Astrocyte (in vitro differentiated cells and primary cell): ENCODE measurements at regions not wholly inside any gene's neighbourhood (a gene's known extent, or its start where the extent isn't known, plus 50 kb on each side); places are given as distances from the start of the nearest gene placed in this dataset.

Experiments used
- DNase-seq: peaks from one replicate; pipeline ENCODE4 v3.0.0-alpha.2; 2010; ENCODE audit warnings: low read depth
- FAIRE-seq: peaks from 2 replicates; lab custom pipeline; 2011; peaks lifted over from hg19 to GRCh38; lab: Jason Lieb, UNC
- H2AFZ ChIP-seq: 2 replicates; pipeline ENCODE4 v1.6.0; 2012; ENCODE audit warnings: low read depth, low read length, inconsistent platforms
- H3K27ac ChIP-seq: 2 replicates; pipeline ENCODE4 v1.5.1; 2011; ENCODE audit warnings: low read depth, low read length, inconsistent platforms
- H3K27me3 ChIP-seq: 2 replicates; pipeline ENCODE4 v1.6.0; 2011; ENCODE audit warnings: low read length, inconsistent platforms; ENCODE audit not compliant: insufficient read depth
- H3K36me3 ChIP-seq: 2 replicates; pipeline ENCODE4 v1.5.1; 2011; ENCODE audit warnings: low read length, inconsistent platforms; ENCODE audit not compliant: insufficient read depth
- H3K4me1 ChIP-seq: 2 replicates; pipeline ENCODE4 v1.5.1; 2011; ENCODE audit warnings: low read length, inconsistent platforms; ENCODE audit not compliant: insufficient read depth
- H3K4me2 ChIP-seq: 2 replicates; pipeline ENCODE4 v1.6.0; 2012; ENCODE audit warnings: low read length, inconsistent platforms
- H3K4me3 ChIP-seq: 2 replicates; pipeline ENCODE4 v1.5.1; 2011; ENCODE audit warnings: low read depth, mild to moderate bottlenecking, low read length, inconsistent platforms; ENCODE audit not compliant: insufficient read depth
- H3K79me2 ChIP-seq: 2 replicates; pipeline ENCODE4 v1.6.0; 2012; ENCODE audit warnings: mild to moderate bottlenecking, low read length, inconsistent platforms; ENCODE audit not compliant: insufficient read depth
- H3K9ac ChIP-seq: 2 replicates; pipeline ENCODE4 v1.6.0; 2012; ENCODE audit warnings: mild to moderate bottlenecking, low read length, inconsistent platforms
- H3K9me3 ChIP-seq: 2 replicates; pipeline ENCODE4 v1.5.1; 2012; ENCODE audit warnings: low read depth, mild to moderate bottlenecking, low read length, inconsistent platforms; ENCODE audit not compliant: insufficient read depth
- H4K20me1 ChIP-seq: 2 replicates; pipeline ENCODE4 v1.6.0; 2012; ENCODE audit warnings: low read length, inconsistent platforms; ENCODE audit not compliant: insufficient read depth
- H3K27ac Mint-ChIP-seq: one replicate; pipeline ENCODE4 v1.8.0; 2021; ENCODE audit warnings: mild to moderate bottlenecking, mixed read lengths; ENCODE audit not compliant: unreplicated experiment
- H3K27me3 Mint-ChIP-seq: one replicate; pipeline ENCODE4 v1.8.0; 2021; ENCODE audit warnings: low read depth, mixed read lengths; ENCODE audit not compliant: unreplicated experiment
- H3K36me3 Mint-ChIP-seq: one replicate; pipeline ENCODE4 v1.8.0; 2021; ENCODE audit warnings: low read depth, mixed read lengths; ENCODE audit not compliant: unreplicated experiment
- H3K4me1 Mint-ChIP-seq: one replicate; pipeline ENCODE4 v1.8.0; 2021; ENCODE audit warnings: low read depth, mixed read lengths; ENCODE audit not compliant: unreplicated experiment
- H3K4me3 Mint-ChIP-seq: one replicate; pipeline ENCODE4 v1.8.0; 2021; ENCODE audit warnings: mild to moderate bottlenecking, moderate library complexity, mixed read lengths; ENCODE audit not compliant: unreplicated experiment
- H3K9me3 Mint-ChIP-seq: one replicate; pipeline ENCODE4 v1.8.0; 2021; ENCODE audit warnings: mild to moderate bottlenecking, mixed read lengths; ENCODE audit not compliant: unreplicated experiment
- CTCF ChIP-seq: IDR thresholded peaks from 2 replicates; pipeline ENCODE4 v1.5.1; 2011; ENCODE audit warnings: low read depth, mild to moderate bottlenecking, inconsistent platforms, low read length, moderate library complexity; ENCODE audit not compliant: insufficient read depth
- EZH2 ChIP-seq: IDR thresholded peaks from 2 replicates; pipeline ENCODE4 v1.6.1; 2012; ENCODE audit warnings: mild to moderate bottlenecking, low read length, inconsistent platforms; ENCODE audit not compliant: insufficient read depth

GRCh38 chr5:92599217-92599810, 981.7 kb downstream of the NR2F1-AS1 start:
- Histone ChIP-seq H2AFZ (no peak overlapping the region), H3K9ac (no peak overlapping the region), H3K4me2 (no peak overlapping the region), H3K27ac (no peak overlapping the region), H3K36me3 (no peaks in the 10 kb centered on the region), H3K27me3 (no peaks in the 10 kb centered on the region), H3K79me2 (no peaks in the 10 kb centered on the region), H3K9me3 (no peaks in the 10 kb centered on the region), H3K4me3 (no peak overlapping the region), H3K4me1 (no peaks in the 10 kb centered on the region), H4K20me1 (no peaks in the 10 kb centered on the region)
- Mint-ChIP-seq H3K36me3 (no peaks in the 10 kb centered on the region), H3K4me1 (no peaks in the 10 kb centered on the region), H3K27ac (no peak overlapping the region), H3K4me3 (no peak overlapping the region), H3K9me3 (no peaks in the 10 kb centered on the region), H3K27me3 (no peaks in the 10 kb centered on the region)
- FAIRE-seq (no peak), DNase-seq (no peak)
- TF ChIP-seq EZH2 (no peak), CTCF (no peak)

DNA sequence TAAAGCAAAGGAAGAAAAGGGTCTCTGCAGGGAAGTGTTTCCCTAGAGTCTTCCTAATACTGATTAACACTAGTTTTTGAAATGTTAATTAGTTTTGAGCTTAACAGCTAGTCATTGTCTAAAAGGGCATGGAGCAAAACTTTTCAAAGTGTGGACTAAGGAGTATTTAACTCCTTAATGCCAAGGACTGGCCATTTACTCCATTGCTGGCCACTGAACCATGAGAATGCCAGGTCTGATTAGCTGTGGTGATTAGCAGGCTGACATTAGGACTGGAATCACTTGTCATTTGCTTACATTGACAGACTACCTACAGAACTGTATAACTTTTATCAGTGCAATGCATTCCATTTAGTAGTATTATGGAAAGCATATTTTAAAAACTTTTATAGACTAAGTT, 987.0 kb downstream of the NR2F1-AS1 start:
- H2AFZ ChIP-seq, result no peak overlapping the region
- no peaks in the 10 kb centered on the region for H3K4me1 ChIP-seq
- no peak overlapping the region for H3K4me3 ChIP-seq
- Mint-ChIP-seq H3K27ac (no peak overlapping the region), H3K36me3 (no peaks in the 10 kb centered on the region), H3K4me3 (no peak overlapping the region), H3K27me3 (no peaks in the 10 kb centered on the region), H3K4me1 (no peaks in the 10 kb centered on the region), H3K9me3 (no peaks in the 10 kb centered on the region)
- TF ChIP-seq EZH2 (no peak), CTCF (no peak)
- FAIRE-seq (no peak), DNase-seq (no peak)
- no peaks in the 10 kb centered on the region for H3K79me2 ChIP-seq
- H3K27me3 ChIP-seq, result no peaks in the 10 kb centered on the region
- no peak overlapping the region for H3K27ac ChIP-seq
- no peak overlapping the region for H3K9ac ChIP-seq
- no peaks in the 10 kb centered on the region for H3K9me3 ChIP-seq
- H3K4me2 ChIP-seq, result no peak overlapping the region
- no peaks in the 10 kb centered on the region for H4K20me1 ChIP-seq
- H3K36me3 ChIP-seq, result no peaks in the 10 kb centered on the region

DNA sequence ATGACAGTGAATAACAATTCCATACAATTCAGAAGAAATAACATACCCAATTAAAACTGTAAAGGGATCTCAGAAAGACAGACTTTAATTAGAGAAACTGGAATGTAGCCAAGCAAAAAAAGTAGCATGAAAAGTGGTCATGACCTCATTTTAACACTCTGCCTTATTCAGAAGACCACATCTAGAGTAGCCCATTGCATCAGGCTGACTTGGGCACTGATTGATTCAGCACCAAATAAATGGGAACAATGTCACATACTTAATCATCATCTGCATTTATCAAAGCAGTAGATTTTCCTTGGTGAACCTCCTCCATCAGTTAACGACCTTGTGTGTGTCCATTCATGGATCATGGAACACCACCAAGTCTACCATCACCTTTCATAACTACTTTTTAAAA, 992.1 kb downstream of the NR2F1-AS1 start:
- Histone ChIP-seq H2AFZ (no peak overlapping the region), H3K4me3 (no peak overlapping the region), H3K9me3 (no peaks in the 10 kb centered on the region), H3K9ac (no peak overlapping the region), H3K79me2 (no peaks in the 10 kb centered on the region), H3K27me3 (no peaks in the 10 kb centered on the region), H4K20me1 (no peaks in the 10 kb centered on the region), H3K36me3 (no peaks in the 10 kb centered on the region), H3K4me1 (no peaks in the 10 kb centered on the region), H3K27ac (no peak overlapping the region), H3K4me2 (no peak overlapping the region)
- H3K4me3 Mint-ChIP-seq, result no peak overlapping the region
- no peak for FAIRE-seq
- no peak overlapping the region for H3K27ac Mint-ChIP-seq
- DNase-seq, result no peak
- no peaks in the 10 kb centered on the region for H3K36me3 Mint-ChIP-seq
- TF ChIP-seq EZH2, result no peak
- no peak for TF ChIP-seq CTCF
- peaks cover under 1% of the 10 kb centered on the region for H3K9me3 Mint-ChIP-seq
- no peaks in the 10 kb centered on the region for H3K27me3 Mint-ChIP-seq
- no peaks in the 10 kb centered on the region for H3K4me1 Mint-ChIP-seq
